K562 (cell line): ENCODE measurements at regions not wholly inside any gene's neighbourhood (a gene's known extent, or its start where the extent isn't known, plus 50 kb on each side); places are given as distances from the start of the nearest gene placed in this dataset.

Experiments
- DDX20 ChIP-seq: fragments of 450-650 bp; IDR thresholded peaks from 2 replicates; pipeline ENCODE4 v1.6.1; 2016; ENCODE audit warnings: missing genetic modification characterization, low read depth, mild to moderate bottlenecking, missing compliant biosample characterization, moderate library complexity
- HMG20B ChIP-seq: fragments of 250-450 bp; sonication (Bioruptor Pico); IDR thresholded peaks from 2 replicates; pipeline ENCODE4 v1.5.0; 2021; ENCODE audit warnings: mild to moderate bottlenecking
- KHSRP ChIP-seq: fragments of 450-650 bp; IDR thresholded peaks from 2 replicates; pipeline ENCODE4 v1.6.1; 2017
- MTF1 ChIP-seq: fragments of 250-450 bp; sonication (Bioruptor Pico); IDR thresholded peaks from 2 replicates; pipeline ENCODE4 v1.9.0; 2021; ENCODE audit warnings: moderate library complexity, mild to moderate bottlenecking, inconsistent platforms, borderline replicate concordance
- SNIP1 ChIP-seq: fragments of 450-650 bp; IDR thresholded peaks from 2 replicates; pipeline ENCODE4 v1.7.1; 2017; ENCODE audit warnings: low read depth, mild to moderate bottlenecking
- ZNF197 ChIP-seq: fragments of 200-800 bp; sonication (Bioruptor generic); IDR thresholded peaks from 2 replicates; pipeline ENCODE4 v1.6.1; 2016; ENCODE audit warnings: low read depth, missing genetic modification characterization, missing compliant biosample characterization
- ZNF282 ChIP-seq: sonication (generic); formaldehyde crosslinking; IDR thresholded peaks from 2 replicates; pipeline ENCODE4 v1.8.1; 2023; ENCODE audit warnings: missing genetic modification reagents
- TF ChIP-seq, protein P1 (sequence below): fragments of 150-350 bp; conservative IDR thresholded peaks from 2 replicates; pipeline ENCODE4 v1.6.1; 2014; ENCODE audit warnings: low read length
- TF ChIP-seq, protein P2 (sequence below): sonication (generic); formaldehyde crosslinking; IDR thresholded peaks from 2 replicates; pipeline ENCODE4 v1.8.0; 2022; ENCODE audit warnings: missing genetic modification reagents, mild to moderate bottlenecking, moderate library complexity, borderline replicate concordance
- TF ChIP-seq, protein P3 (sequence below): sonication (generic); formaldehyde crosslinking; IDR thresholded peaks from 2 replicates; pipeline ENCODE4 v1.8.0; 2022; ENCODE audit warnings: mild to moderate bottlenecking, missing genetic modification reagents
- TF ChIP-seq, protein P4 (sequence below): fragments of 450-650 bp; IDR thresholded peaks from 2 replicates; pipeline ENCODE4 v1.6.1; 2016
- TF ChIP-seq, protein P5 (sequence below): fragments of 250-450 bp; sonication (Bioruptor Pico); IDR thresholded peaks from 2 replicates; pipeline ENCODE4 v1.8.0; 2021; ENCODE audit warnings: moderate library complexity, mild to moderate bottlenecking, inconsistent platforms

DNA sequence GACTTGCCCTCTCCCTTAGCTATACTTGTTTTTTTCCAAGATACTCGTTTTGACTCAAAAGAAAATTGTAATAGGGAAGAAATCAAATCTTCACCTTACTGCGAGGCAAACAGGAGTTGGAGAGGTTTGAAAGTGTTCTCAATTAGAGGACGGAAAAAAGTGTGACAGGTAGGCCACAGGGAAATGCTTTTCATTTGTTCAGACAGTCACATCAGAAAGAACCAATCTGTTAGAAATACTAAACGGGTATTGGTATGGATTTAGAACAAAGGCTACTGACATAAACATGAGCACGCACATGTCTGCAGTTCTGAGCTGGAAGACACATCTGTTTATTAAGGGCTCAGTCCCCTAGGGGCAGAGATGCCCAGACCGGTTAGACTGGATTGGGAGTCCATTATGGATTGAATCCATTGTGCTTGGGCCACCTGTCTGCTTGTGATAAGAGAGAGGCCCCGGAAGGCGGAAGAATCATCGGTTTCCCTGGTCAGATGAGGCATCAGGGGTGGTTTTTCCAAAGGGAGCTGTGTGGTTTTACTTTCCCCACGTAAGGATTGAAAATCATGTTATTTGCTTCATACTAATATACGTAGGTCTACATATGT is 220.9 kb upstream of the MYLIP start (continued):
- TF ChIP-seq, protein P1, sequence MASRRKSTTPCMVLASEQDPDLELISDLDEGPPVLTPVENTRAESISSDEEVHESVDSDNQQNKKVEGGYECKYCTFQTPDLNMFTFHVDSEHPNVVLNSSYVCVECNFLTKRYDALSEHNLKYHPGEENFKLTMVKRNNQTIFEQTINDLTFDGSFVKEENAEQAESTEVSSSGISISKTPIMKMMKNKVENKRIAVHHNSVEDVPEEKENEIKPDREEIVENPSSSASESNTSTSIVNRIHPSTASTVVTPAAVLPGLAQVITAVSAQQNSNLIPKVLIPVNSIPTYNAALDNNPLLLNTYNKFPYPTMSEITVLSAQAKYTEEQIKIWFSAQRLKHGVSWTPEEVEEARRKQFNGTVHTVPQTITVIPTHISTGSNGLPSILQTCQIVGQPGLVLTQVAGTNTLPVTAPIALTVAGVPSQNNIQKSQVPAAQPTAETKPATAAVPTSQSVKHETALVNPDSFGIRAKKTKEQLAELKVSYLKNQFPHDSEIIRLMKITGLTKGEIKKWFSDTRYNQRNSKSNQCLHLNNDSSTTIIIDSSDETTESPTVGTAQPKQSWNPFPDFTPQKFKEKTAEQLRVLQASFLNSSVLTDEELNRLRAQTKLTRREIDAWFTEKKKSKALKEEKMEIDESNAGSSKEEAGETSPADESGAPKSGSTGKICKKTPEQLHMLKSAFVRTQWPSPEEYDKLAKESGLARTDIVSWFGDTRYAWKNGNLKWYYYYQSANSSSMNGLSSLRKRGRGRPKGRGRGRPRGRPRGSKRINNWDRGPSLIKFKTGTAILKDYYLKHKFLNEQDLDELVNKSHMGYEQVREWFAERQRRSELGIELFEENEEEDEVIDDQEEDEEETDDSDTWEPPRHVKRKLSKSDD, result no peak
- TF ChIP-seq, protein P2, sequence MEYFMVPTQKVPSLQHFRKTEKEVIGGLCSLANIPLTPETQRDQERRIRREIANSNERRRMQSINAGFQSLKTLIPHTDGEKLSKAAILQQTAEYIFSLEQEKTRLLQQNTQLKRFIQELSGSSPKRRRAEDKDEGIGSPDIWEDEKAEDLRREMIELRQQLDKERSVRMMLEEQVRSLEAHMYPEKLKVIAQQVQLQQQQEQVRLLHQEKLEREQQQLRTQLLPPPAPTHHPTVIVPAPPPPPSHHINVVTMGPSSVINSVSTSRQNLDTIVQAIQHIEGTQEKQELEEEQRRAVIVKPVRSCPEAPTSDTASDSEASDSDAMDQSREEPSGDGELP, result 0 out of 2 replicates have a peak, but pooled peaks have one; percentile 29
- TF ChIP-seq HMG20B (CRISPR knock-in tag) (no peak), SNIP1 (no peak), KHSRP (no peak), DDX20 (tag) (no peak), ZNF282 (no peak), MTF1 (CRISPR knock-in tag) (no peak), ZNF197 (CRISPR knock-in tag) (no peak)
- TF ChIP-seq, protein P3, sequence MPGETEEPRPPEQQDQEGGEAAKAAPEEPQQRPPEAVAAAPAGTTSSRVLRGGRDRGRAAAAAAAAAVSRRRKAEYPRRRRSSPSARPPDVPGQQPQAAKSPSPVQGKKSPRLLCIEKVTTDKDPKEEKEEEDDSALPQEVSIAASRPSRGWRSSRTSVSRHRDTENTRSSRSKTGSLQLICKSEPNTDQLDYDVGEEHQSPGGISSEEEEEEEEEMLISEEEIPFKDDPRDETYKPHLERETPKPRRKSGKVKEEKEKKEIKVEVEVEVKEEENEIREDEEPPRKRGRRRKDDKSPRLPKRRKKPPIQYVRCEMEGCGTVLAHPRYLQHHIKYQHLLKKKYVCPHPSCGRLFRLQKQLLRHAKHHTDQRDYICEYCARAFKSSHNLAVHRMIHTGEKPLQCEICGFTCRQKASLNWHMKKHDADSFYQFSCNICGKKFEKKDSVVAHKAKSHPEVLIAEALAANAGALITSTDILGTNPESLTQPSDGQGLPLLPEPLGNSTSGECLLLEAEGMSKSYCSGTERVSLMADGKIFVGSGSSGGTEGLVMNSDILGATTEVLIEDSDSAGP (CRISPR knock-in tag), result no peak
- TF ChIP-seq, protein P4, sequence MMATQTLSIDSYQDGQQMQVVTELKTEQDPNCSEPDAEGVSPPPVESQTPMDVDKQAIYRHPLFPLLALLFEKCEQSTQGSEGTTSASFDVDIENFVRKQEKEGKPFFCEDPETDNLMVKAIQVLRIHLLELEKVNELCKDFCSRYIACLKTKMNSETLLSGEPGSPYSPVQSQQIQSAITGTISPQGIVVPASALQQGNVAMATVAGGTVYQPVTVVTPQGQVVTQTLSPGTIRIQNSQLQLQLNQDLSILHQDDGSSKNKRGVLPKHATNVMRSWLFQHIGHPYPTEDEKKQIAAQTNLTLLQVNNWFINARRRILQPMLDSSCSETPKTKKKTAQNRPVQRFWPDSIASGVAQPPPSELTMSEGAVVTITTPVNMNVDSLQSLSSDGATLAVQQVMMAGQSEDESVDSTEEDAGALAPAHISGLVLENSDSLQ, result no peak
- TF ChIP-seq, protein P5, sequence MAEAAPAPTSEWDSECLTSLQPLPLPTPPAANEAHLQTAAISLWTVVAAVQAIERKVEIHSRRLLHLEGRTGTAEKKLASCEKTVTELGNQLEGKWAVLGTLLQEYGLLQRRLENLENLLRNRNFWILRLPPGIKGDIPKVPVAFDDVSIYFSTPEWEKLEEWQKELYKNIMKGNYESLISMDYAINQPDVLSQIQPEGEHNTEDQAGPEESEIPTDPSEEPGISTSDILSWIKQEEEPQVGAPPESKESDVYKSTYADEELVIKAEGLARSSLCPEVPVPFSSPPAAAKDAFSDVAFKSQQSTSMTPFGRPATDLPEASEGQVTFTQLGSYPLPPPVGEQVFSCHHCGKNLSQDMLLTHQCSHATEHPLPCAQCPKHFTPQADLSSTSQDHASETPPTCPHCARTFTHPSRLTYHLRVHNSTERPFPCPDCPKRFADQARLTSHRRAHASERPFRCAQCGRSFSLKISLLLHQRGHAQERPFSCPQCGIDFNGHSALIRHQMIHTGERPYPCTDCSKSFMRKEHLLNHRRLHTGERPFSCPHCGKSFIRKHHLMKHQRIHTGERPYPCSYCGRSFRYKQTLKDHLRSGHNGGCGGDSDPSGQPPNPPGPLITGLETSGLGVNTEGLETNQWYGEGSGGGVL (CRISPR knock-in tag), result no peak
